ENCODE measurements at regions not wholly inside any gene's neighbourhood (a gene's known extent, or its start where the extent isn't known, plus 50 kb on each side); places are given as distances from the start of the nearest gene placed in this dataset.

DNA sequence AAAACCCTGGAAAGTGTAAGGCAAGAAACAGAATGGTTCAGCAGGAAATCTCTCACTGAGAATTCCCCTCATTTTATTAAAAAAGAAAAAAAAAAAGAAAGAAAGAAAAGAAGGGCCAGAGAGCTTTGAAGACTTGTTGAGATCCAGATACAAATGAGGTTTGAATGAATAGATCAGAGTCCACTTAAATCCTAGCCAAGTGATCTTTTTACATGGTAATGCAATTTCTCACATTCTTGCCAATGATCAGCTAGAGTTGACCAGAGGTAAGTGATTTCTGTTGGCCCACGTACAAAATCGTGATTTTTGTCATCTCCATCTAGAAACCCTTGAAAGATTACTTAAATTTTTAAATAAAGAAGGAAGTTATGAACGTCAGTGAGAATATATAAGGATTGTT, 261.5 kb upstream of the PCSK5 start:
- TF ChIP-seq, protein P1, sequence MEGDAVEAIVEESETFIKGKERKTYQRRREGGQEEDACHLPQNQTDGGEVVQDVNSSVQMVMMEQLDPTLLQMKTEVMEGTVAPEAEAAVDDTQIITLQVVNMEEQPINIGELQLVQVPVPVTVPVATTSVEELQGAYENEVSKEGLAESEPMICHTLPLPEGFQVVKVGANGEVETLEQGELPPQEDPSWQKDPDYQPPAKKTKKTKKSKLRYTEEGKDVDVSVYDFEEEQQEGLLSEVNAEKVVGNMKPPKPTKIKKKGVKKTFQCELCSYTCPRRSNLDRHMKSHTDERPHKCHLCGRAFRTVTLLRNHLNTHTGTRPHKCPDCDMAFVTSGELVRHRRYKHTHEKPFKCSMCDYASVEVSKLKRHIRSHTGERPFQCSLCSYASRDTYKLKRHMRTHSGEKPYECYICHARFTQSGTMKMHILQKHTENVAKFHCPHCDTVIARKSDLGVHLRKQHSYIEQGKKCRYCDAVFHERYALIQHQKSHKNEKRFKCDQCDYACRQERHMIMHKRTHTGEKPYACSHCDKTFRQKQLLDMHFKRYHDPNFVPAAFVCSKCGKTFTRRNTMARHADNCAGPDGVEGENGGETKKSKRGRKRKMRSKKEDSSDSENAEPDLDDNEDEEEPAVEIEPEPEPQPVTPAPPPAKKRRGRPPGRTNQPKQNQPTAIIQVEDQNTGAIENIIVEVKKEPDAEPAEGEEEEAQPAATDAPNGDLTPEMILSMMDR (conservative IDR thresholded peaks at IDR 0.05) = no peak
- no peak for TF ChIP-seq ZFX (IDR thresholded peaks at IDR 0.05)
